Liver (tissue), 8 donors: ENCODE measurements at regions not wholly inside any gene's neighbourhood (a gene's known extent, or its start where the extent isn't known, plus 50 kb on each side); places are given as distances from the start of the nearest gene placed in this dataset.

Source experiments
- DNase-seq: peaks from one replicate; pipeline ENCODE4 v3.0.0-alpha.2; 2017; ENCODE audit warnings: low spot score
- H3K27ac ChIP-seq, 2 donors: one replicate each; pipeline ENCODE4 v1.7.0; 2013; ENCODE audit warnings: inconsistent platforms in 2 of 2, low read length in 2 of 2, control low read depth in 1 of 2, low read depth in 1 of 2, mild to moderate bottlenecking in 1 of 2
- H3K27me3 ChIP-seq, 4 donors: one replicate each; pipeline versions ENCODE4 v1.6.1 to v1.7.0; 2013; ENCODE audit warnings: low read length in 3 of 4, inconsistent platforms in 1 of 4, mild to moderate bottlenecking in 1 of 4, moderate library complexity in 1 of 4; ENCODE audit not compliant: control insufficient read depth in 4 of 4, insufficient read depth in 4 of 4
- H3K36me3 ChIP-seq, 4 donors: one replicate each; pipeline versions ENCODE4 v1.6.1 to v1.7.0; 2013; ENCODE audit warnings: low read length in 3 of 4, mild to moderate bottlenecking in 3 of 4, low read depth in 1 of 4, moderate library complexity in 1 of 4; ENCODE audit not compliant: control insufficient read depth in 4 of 4, insufficient read depth in 3 of 4
- H3K4me1 ChIP-seq, 4 donors: one replicate each; pipeline versions ENCODE4 v1.6.1 to v1.7.0; 2013; ENCODE audit warnings: low read length in 3 of 4, mild to moderate bottlenecking in 3 of 4, moderate library complexity in 1 of 4; ENCODE audit not compliant: control insufficient read depth in 4 of 4, insufficient read depth in 4 of 4
- H3K4me3 ChIP-seq, 3 donors: one replicate each; pipeline versions ENCODE4 v1.6.1 to v1.7.0; 2013; ENCODE audit warnings: low read length in 3 of 3, control low read depth in 1 of 3, low read depth in 1 of 3, mild to moderate bottlenecking in 1 of 3
- H3K9ac ChIP-seq, 2 donors: one replicate each; pipeline ENCODE4 v1.7.0; 2013; ENCODE audit warnings: low read length in 2 of 2, mild to moderate bottlenecking in 2 of 2, moderate library complexity in 2 of 2, control low read depth in 1 of 2, low read depth in 1 of 2
- H3K9me3 ChIP-seq, 4 donors: one replicate each; pipeline versions ENCODE4 v1.6.1 to v1.7.0; 2013; ENCODE audit warnings: low read length in 3 of 4; ENCODE audit not compliant: control insufficient read depth in 4 of 4
- EGR1 ChIP-seq, 2 donors: IDR thresholded peaks; 2 replicates each; pipeline ENCODE4 v1.6.1; 2016 to 2018; ENCODE audit warnings: antibody characterized with exemption in 2 of 2, low read depth in 2 of 2
- FOXA1 ChIP-seq: IDR thresholded peaks from 2 replicates; pipeline ENCODE4 v1.6.1; 2016; ENCODE audit warnings: antibody characterized with exemption
- FOXA2 ChIP-seq: IDR thresholded peaks from 2 replicates; pipeline ENCODE4 v1.6.1; 2016; ENCODE audit warnings: antibody characterized with exemption
- GABPA ChIP-seq, 2 donors: IDR thresholded peaks in 1 of 2; conservative IDR thresholded peaks in 1 of 2; 2 replicates each; pipeline ENCODE4 v1.6.1; 2016; ENCODE audit warnings: antibody characterized with exemption in 2 of 2, mild to moderate bottlenecking in 1 of 2, moderate library complexity in 1 of 2
- HNF4A ChIP-seq, 2 donors: conservative IDR thresholded peaks; 2 replicates each; pipeline ENCODE4 v1.6.1; 2016; ENCODE audit warnings: antibody characterized with exemption in 2 of 2, mild to moderate bottlenecking in 2 of 2
- HNF4G ChIP-seq: IDR thresholded peaks from 2 replicates; pipeline ENCODE4 v1.6.1; 2016; ENCODE audit warnings: antibody characterized with exemption
- JUND ChIP-seq, 2 donors: IDR thresholded peaks; 2 replicates each; pipeline ENCODE4 v1.6.1; 2016; ENCODE audit warnings: antibody characterized with exemption in 2 of 2
- MAX ChIP-seq: IDR thresholded peaks from 2 replicates; pipeline ENCODE4 v1.6.1; 2016; ENCODE audit warnings: antibody characterized with exemption
- NR2F2 ChIP-seq: IDR thresholded peaks from 2 replicates; pipeline ENCODE4 v1.6.1; 2016; ENCODE audit warnings: antibody characterized with exemption
- RAD21 ChIP-seq, 2 donors: IDR thresholded peaks; 2 replicates each; pipeline ENCODE4 v1.6.1; 2016; ENCODE audit warnings: antibody characterized with exemption in 2 of 2, mild to moderate bottlenecking in 2 of 2
- REST ChIP-seq: IDR thresholded peaks from 2 replicates; pipeline ENCODE4 v1.6.1; 2016; ENCODE audit warnings: antibody characterized with exemption, mild to moderate bottlenecking
- RXRA ChIP-seq, 2 donors: IDR thresholded peaks; 2 replicates each; pipeline ENCODE4 v1.6.1; 2017 to 2018; ENCODE audit warnings: antibody characterized with exemption in 2 of 2, mild to moderate bottlenecking in 1 of 2
- SP1 ChIP-seq: IDR thresholded peaks from 2 replicates; pipeline ENCODE4 v1.6.1; 2018; ENCODE audit warnings: antibody characterized with exemption, mild to moderate bottlenecking
- TAF1 ChIP-seq: conservative IDR thresholded peaks from 2 replicates; pipeline ENCODE4 v1.6.1; 2016; ENCODE audit warnings: antibody characterized with exemption, mild to moderate bottlenecking
- WGBS: extraction: QIAGEN DNeasy Blood & Tissue Kit; methylation state at CpG from one replicate; pipeline ENCODE4 v1.1.7; 2013; 5-methylcytosine and 5-hydroxymethylcytosine counted together
- TF ChIP-seq, protein P1 (sequence below): fragments of 150-350 bp; IDR thresholded peaks from 2 replicates; pipeline ENCODE4 v1.5.1; 2017; ENCODE audit warnings: improper control_type of control experiment, low read depth, low read length; ENCODE audit not compliant: missing input control
- TF ChIP-seq, protein P2 (sequence below): IDR thresholded peaks from 2 replicates; pipeline ENCODE4 v1.6.1; 2016; ENCODE audit warnings: antibody characterized with exemption
- TF ChIP-seq, protein P3 (sequence below): IDR thresholded peaks from 2 replicates; pipeline ENCODE4 v1.6.1; 2016; ENCODE audit warnings: antibody characterized with exemption
- donor health status: healthy.
- donor health status: healthy.
- donor health status: healthy.
- donor health status: healthy.
- donor health status: healthy.

GRCh38 chr3:25355998-25356397 is 72.1 kb upstream of the RARB start:
- WGBS: 68% methylated on average over 3 of the region's 3 CpGs
- H3K36me3 ChIP-seq: no peaks in the 10 kb centered on the region
- H3K9me3 ChIP-seq: no peaks in the 10 kb centered on the region
- no peaks in the 10 kb centered on the region for H3K4me1 ChIP-seq
- no peak overlapping the region for H3K9ac ChIP-seq
- H3K4me3 ChIP-seq: no peak overlapping the region
- no peak for DNase-seq
- TF ChIP-seq FOXA2: no peak
- no peak for TF ChIP-seq HNF4G
- TF ChIP-seq TAF1: no peak
- TF ChIP-seq HNF4A (conservative IDR thresholded peaks at IDR 0.05): no peak
- H3K27me3 ChIP-seq: no peaks in the 10 kb centered on the region
- no peak overlapping the region for H3K27ac ChIP-seq

- Histone ChIP-seq H3K4me3 (no peak overlapping the region), H3K9me3 (no peaks in the 10 kb centered on the region), H3K27ac (no peak overlapping the region), H3K27me3 (no peaks in the 10 kb centered on the region), H3K9ac (no peak overlapping the region), H3K36me3 (no peaks in the 10 kb centered on the region), H3K4me1 (no peaks in the 10 kb centered on the region)
- DNase-seq: no peak
- TF ChIP-seq FOXA1 (no peak), JUND (IDR thresholded peaks at IDR 0.05) (no peak), TAF1 (no peak), SP1 (no peak), REST (no peak), FOXA2 (no peak)
- 81% methylated on average over 7 of the region's 7 CpGs for WGBS
Observed at GRCh38 chr3:25362118-25362517, 65.9 kb upstream of the RARB start.

DNA sequence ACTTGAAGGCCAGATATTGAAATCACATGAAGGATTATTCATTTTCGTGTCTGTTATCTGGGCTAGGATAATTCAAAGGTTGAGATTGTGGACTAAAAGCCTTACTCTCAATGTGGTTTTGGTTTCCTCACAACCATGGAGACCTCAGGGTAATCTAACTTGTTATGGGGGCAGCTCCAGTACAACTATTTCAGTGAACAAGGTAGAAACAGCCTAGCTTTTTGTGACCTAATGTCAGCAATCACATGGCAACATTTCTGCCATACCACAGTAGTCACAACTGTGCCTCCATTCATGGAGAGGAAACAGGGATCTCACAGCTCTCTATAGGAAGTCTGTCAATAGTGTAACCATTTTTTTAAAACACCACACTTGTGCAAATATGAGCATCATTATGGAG is 62.4 kb upstream of the RARB start:
- H3K36me3 ChIP-seq: no peaks in the 10 kb centered on the region
- TF ChIP-seq GABPA (IDR thresholded peaks at IDR 0.05 in 1 of 2, conservative IDR thresholded peaks at IDR 0.05 in 1 of 2): no peak
- TF ChIP-seq, protein P1, sequence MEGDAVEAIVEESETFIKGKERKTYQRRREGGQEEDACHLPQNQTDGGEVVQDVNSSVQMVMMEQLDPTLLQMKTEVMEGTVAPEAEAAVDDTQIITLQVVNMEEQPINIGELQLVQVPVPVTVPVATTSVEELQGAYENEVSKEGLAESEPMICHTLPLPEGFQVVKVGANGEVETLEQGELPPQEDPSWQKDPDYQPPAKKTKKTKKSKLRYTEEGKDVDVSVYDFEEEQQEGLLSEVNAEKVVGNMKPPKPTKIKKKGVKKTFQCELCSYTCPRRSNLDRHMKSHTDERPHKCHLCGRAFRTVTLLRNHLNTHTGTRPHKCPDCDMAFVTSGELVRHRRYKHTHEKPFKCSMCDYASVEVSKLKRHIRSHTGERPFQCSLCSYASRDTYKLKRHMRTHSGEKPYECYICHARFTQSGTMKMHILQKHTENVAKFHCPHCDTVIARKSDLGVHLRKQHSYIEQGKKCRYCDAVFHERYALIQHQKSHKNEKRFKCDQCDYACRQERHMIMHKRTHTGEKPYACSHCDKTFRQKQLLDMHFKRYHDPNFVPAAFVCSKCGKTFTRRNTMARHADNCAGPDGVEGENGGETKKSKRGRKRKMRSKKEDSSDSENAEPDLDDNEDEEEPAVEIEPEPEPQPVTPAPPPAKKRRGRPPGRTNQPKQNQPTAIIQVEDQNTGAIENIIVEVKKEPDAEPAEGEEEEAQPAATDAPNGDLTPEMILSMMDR: no peak
- TF ChIP-seq FOXA2: no peak
- TF ChIP-seq RAD21 (IDR thresholded peaks at IDR 0.05): no peak
- TF ChIP-seq JUND (IDR thresholded peaks at IDR 0.05): no peak
- TF ChIP-seq, protein P2, sequence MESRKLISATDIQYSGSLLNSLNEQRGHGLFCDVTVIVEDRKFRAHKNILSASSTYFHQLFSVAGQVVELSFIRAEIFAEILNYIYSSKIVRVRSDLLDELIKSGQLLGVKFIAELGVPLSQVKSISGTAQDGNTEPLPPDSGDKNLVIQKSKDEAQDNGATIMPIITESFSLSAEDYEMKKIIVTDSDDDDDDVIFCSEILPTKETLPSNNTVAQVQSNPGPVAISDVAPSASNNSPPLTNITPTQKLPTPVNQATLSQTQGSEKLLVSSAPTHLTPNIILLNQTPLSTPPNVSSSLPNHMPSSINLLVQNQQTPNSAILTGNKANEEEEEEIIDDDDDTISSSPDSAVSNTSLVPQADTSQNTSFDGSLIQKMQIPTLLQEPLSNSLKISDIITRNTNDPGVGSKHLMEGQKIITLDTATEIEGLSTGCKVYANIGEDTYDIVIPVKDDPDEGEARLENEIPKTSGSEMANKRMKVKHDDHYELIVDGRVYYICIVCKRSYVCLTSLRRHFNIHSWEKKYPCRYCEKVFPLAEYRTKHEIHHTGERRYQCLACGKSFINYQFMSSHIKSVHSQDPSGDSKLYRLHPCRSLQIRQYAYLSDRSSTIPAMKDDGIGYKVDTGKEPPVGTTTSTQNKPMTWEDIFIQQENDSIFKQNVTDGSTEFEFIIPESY: no peak
- TF ChIP-seq, protein P3, sequence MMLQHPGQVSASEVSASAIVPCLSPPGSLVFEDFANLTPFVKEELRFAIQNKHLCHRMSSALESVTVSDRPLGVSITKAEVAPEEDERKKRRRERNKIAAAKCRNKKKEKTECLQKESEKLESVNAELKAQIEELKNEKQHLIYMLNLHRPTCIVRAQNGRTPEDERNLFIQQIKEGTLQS: no peak
- TF ChIP-seq MAX: no peak
- TF ChIP-seq FOXA1: no peak
- TF ChIP-seq RXRA (IDR thresholded peaks at IDR 0.05): no peak
- no peak for TF ChIP-seq EGR1 (IDR thresholded peaks at IDR 0.05; ENCODE audit: low read depth in 2 of 2)
- TF ChIP-seq NR2F2: no peak
- no peak for TF ChIP-seq TAF1
- H3K9ac ChIP-seq: no peak overlapping the region
- H3K27me3 ChIP-seq: no peaks in the 10 kb centered on the region
- H3K4me3 ChIP-seq: no peak overlapping the region
- WGBS: 94% methylated on average over 1 of the region's 1 CpG
- DNase-seq: no peak
- H3K27ac ChIP-seq: no peak overlapping the region
- no peaks in the 10 kb centered on the region for H3K4me1 ChIP-seq
- H3K9me3 ChIP-seq: no peaks in the 10 kb centered on the region
